GM18505 (cell line): ENCODE measurements at regions not wholly inside any gene's neighbourhood (a gene's known extent, or its start where the extent isn't known, plus 50 kb on each side); places are given as distances from the start of the nearest gene placed in this dataset.
"Not testable (repeated sequence)": the region's sequence is repeated elsewhere in the genome, so short reads cannot be mapped to it uniquely, and the experiment has no call there.

Source experiments
- ATAC-seq: cut with Tn5 transposase; IDR thresholded peaks from one replicate; pipeline ENCODE4 v1.9.1; 2021; ENCODE audit not compliant: unreplicated experiment
- POLR2A ChIP-seq: IDR thresholded peaks from 4 replicates; pipeline ENCODE4 v1.6.1; 2011; ENCODE audit warnings: borderline replicate concordance; ENCODE audit not compliant: insufficient read depth, insufficient read length; ENCODE audit errors: extremely low read depth

DNA sequence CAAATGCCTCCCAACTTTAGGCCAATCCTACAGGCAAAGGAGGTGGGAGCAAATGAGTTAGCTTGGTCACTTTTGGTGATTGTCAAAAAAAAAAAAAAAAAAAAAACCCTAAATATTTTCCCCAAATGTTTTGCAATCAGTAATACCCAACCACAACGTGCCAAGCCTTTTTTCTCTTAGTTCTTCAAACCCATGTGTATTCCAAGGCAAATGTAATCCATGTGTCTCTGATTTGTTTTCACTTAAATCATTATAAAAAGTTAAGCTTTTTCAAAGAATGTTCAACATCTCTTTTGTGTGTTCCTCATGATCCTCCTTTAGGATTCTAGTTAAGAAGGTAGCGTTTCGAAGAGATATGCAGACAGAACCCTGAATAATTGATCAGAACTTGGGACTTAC, 328.4 kb downstream of the PAPSS1 start:
- no peak for TF ChIP-seq POLR2A
- no peak for ATAC-seq

DNA sequence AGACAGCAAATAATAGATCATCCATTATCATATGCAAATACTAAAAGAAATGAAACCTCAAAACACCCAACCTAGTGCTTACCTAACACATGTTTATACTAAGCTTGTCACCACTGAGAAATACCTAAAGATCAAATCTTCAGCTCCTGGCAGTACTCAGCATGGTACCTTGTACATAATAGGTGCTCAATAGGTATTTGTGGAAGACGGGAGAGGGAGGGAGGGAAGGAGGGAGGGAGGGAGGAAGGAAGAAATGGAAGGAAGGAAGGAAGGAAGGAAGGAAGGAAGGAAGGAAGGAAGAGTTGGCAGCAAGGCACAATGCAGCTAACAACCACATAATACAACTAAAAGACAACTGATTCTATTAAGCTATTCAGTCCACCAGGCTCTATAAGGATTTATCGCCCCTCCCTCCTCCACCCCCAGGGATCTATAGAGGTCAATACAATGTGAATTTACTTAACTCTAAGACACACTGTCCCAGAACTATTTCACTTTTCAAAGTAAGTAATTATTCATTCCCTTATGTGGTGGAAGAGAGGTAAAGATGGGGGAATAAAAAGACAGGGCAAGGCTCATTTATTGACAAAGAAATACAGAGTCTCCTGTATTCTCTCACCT, 328.9 kb downstream of the PAPSS1 start:
- no peak for ATAC-seq
- no peak for TF ChIP-seq POLR2A

DNA sequence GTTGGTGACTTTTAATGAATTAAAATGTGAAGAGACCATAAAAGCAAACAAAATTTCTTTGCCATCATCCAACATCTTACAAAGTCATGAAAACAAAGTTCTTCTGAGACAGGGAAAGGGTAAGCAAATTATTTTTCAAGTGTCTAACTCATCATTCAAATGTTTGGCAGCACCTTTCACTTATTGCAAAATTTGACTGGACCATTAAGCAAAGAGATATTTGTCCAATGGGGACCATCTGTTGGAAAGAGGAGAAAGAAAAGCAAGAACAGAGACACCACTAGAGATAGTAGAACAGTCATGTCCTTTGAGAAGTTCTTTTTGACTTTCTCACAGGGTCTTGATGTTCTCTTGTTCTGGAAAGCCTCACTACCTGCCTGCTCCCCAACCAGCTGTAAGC, 330.1 kb downstream of the PAPSS1 start:
- no peak for ATAC-seq
- no peak for TF ChIP-seq POLR2A

DNA sequence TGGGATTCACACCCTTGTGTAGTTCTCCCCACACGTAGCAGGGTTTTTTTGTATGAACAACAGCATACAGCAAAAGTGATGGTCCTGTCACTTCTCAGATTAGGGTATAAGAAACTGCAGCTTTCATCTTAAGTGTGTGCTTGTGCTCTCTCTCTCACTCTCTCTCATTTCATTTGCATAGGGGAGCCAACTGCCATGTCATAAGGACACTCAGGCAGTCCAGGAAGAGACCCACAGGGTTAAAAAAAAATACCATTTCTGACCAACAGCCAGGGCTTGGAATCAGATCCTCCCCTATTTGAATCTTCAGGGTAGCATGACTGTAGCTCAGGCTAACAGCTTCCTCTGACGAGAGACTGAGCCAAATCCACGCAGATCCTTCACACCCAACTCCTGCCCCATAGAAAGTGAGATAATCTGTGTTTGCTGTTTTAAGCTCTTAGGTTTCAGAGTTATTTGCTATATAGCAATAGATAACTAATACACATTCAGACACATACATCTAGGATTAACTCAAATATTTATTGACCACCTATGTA, 331.2 kb downstream of the PAPSS1 start:
- no peak for TF ChIP-seq POLR2A
- no peak for ATAC-seq

DNA sequence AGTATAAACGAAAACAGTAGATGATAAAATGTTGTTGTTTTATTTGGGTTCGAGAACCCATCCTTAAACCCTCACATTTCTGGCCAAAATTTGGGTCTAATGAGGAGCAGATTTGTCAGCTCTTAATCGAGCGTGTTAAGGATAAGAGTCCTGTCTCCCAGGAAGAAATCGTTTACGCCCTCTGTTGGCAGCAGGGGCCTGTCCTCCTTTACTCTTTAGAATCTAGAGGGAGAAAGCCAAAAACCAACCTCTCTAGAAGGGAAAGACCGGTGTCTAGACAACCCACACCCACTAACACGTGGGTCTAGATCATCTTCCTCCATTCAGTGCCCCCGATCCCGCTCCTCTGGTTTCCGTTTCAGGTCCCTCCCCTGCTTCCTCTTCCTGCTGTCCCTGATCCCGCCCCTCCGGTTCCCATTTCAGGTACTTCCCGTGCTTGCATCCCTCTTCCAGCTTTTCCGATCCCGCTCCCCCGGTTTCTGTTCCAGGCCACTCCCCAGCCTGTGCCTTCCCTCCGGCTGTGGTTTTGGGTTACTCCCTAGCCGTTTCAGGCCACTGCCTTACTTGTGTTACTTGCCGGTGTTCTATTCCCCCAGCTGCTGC, 339.1 kb downstream of the PAPSS1 start:
- no peak for ATAC-seq
- TF ChIP-seq POLR2A = no peak

DNA sequence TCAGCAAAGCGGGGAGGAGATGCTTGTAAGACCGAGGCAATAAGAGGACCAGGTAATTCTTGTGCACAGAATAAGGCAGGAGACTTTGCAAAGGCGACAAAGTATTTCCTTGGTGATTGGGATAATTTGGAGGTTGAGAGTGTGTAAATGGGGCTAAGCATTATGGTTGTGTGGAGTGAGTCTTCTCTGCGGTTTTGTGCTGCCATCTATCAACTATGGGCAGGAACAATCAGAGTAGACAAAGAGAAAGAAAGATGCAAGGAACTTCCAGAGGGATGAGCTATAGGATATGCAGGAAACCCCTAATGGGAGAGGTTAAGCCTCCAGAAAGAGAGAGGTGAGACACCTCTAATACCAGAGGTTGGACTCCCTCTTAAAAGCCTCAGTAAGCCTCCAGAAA, 339.8 kb downstream of the PAPSS1 start:
- ATAC-seq = no peak
- no peak for TF ChIP-seq POLR2A

DNA sequence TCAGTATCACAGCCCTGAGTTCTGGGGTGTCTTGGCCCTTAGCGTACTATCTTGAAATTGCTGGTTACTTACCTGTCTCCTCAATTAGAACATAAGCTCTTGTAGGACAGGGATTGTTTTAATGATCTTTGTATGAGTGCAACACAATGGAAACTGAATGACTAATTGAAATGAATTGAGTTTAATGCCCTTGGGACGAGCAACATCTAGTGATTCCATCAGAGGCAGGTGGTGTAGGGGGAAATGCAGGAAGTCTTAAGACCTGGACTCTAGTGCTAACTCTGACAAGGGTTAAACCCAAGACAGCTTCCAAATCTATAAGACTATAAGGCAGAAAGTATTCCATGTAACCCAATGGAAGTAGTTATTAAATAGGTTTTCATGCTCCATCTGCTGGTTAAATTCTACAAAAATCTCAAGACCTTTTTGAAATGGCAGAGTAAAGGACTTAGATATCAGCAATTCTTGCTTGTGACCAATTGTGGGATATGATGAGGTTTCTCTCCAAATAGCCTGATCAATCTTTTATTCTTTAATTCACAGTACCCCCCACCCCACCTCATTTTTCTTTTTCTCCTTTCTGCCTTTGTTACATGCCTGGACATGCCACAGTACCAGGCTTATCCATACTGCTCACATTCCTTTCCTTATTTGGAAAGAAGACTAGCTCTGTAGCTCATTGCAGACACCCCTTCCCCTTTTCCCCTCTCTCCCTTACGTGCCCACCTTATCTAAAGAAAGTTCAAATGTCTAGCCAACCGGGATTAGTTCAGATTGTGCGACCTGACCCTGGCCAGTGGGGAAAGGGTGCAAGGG, 340.8 kb downstream of the PAPSS1 start:
- ATAC-seq = no peak
- no peak for TF ChIP-seq POLR2A

DNA sequence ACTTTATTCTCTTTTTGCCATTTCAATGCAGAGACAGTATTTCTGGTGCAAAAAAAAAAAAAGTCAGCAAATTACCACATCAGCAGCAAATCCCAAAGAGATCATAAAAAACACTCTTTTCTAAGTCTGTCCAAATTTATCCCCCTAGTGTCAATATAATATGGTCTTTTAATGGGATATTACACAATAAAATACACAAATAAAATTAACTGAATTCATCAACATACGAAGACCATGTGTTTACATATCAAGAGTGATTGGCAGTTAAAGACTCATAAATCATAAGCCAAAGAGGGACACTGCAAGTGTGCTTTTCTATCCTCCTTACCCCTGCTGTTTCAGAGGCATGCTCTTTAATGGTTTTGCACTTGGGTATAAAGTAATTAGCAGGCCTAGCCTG, 340.2 kb upstream of the DKK2 start:
- no peak for ATAC-seq

DNA sequence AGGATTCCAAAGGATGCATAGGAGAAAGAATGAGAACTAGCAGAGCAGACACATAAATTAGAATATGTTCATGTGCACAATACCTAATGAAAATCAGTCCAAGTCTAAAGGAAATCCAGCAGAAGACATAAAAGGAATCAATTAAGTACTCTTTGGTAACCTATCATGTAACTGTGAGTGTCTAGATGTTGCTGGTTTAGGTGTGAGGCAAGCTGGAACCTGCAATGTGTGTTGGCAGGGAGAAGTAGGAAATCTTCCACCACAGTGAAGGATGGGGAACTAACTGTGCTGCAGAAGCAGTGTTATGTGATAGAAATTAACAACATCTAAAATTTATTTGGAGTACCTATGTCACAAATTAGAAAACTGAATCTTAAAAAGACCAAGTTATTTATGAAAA, 330.8 kb upstream of the DKK2 start:
- no peak for ATAC-seq
- TF ChIP-seq POLR2A = no peak

More for the DNA sequence above, 340.2 kb upstream of the DKK2 start:
- TF ChIP-seq POLR2A = no peak

DNA sequence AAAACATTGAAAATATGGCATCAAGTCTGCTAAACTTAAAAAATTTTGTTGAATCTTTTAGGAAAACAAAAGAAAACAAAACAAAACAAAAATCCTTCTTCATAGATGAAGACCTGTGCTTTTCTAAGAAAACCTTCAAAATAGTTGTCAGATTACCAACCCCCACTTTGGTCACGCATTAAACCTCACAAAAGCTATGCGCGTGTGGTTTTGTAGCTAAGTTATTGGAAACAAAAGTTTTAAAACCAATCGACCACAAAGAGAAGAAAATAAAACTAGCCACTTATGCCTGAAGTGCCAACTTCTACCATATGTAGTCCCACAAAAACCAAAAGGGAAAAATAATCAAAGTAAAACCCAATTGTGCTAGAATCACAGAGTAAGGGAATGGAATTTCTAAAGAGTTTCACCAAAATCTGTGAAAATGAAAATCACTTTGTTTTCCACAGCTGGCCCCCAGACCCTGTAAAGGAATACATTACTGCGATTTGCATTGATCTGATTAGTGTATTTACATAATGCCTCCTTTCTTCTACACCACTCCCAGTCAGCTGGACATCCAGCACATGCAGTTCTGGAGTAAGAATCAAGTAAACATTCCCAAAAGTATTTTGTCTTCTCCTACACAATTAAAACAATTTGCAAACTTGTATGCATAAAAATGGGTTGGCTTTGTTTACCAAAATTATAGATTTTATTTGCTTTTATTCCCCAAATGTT, 330.1 kb upstream of the DKK2 start:
- TF ChIP-seq POLR2A = no peak
- no peak for ATAC-seq

DNA sequence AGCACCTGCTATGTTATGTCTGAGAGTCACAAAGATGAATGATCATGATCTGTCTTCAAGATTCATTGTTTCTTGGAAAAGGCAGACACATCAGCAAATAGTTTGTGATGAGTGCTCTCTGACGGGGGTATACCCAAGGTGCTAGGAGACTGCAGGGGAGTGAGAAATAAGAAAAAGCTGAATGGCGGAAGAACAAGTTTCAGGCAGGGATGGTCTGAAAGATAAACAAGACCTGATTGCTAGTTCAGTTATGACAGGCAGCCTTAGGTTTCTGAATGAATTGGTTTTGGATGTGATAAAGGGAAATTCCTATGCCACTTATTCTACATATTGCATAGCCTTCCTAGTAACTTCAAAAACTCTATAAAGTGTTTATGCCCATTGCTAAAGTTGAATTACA, 327.0 kb upstream of the DKK2 start:
- ATAC-seq = no peak
- no peak for TF ChIP-seq POLR2A

DNA sequence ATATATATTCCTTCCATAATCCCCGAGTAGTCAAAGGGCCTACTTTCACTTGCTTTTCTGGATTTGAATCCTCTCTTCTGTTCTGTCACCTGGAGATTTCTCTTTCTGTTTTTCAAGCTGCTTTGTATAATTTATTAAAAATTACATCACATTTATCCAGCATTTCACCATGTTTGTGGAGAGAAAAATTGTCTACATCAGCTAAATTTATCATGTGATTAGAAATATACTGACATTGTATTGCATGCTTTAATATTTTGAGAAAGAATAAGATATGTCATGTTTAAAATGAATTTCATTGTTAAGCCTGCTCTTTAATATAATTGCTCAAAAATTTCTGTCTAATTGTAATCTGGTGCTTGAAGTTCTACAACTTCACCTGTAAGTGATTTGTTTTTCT, 323.1 kb upstream of the DKK2 start:
- ATAC-seq = no peak
- no peak for TF ChIP-seq POLR2A

DNA sequence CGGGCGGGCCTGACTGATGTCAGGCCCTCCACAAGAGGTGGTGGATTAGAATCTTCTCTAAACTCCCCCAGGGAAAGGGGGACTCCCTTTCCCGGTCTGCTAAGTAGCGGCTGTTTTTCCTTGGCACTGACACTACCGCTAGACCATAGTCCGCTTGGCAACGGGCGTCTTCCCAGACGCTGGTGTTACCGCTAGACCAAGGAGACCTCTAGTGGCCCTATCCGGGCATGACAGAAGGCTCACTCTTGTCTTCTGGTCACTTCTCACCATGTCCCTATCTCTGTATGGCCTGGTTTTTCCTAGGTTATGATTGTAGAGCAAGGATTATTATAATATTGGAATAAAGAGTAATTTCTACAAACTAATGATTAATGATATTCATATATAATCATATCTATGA, 318.2 kb upstream of the DKK2 start:
- ATAC-seq = not testable (repeated sequence)
